WERI-Rb-1 (cell line): ENCODE measurements at regions not wholly inside any gene's neighbourhood (a gene's known extent, or its start where the extent isn't known, plus 50 kb on each side); places are given as distances from the start of the nearest gene placed in this dataset.

Source experiments
- DNase-seq: peaks from one replicate; pipeline ENCODE4 v3.0.0-alpha.2; 2020
- H3K27ac ChIP-seq: fragments of 250-450 bp; sonication (Bioruptor Pico); 2 replicates; pipeline ENCODE4 v1.5.1; 2020; ENCODE audit warnings: mild to moderate bottlenecking, moderate library complexity
- H3K27me3 ChIP-seq: fragments of 250-450 bp; sonication (Bioruptor Pico); 2 replicates; pipeline ENCODE4 v1.5.1; 2021; ENCODE audit warnings: mild to moderate bottlenecking, low read depth, moderate library complexity; ENCODE audit not compliant: insufficient read depth, severe bottlenecking
- H3K36me3 ChIP-seq: fragments of 250-450 bp; sonication (Bioruptor Pico); 2 replicates; pipeline ENCODE4 v1.5.1; 2020; ENCODE audit warnings: mild to moderate bottlenecking, moderate library complexity
- H3K4me3 ChIP-seq: 2 replicates; pipeline ENCODE4 v1.5.1; 2011; ENCODE audit warnings: low read depth, mild to moderate bottlenecking, control low read depth, low read length
- H3K9me3 ChIP-seq: fragments of 250-450 bp; sonication (Bioruptor Pico); 2 replicates; pipeline ENCODE4 v1.5.1; 2021; ENCODE audit warnings: mild to moderate bottlenecking, moderate library complexity; ENCODE audit not compliant: severe bottlenecking
- CTCF ChIP-seq: IDR thresholded peaks from 2 replicates; pipeline ENCODE4 v1.5.1; 2011; ENCODE audit warnings: low read depth, mild to moderate bottlenecking, control low read depth, inconsistent platforms, low read length

DNA sequence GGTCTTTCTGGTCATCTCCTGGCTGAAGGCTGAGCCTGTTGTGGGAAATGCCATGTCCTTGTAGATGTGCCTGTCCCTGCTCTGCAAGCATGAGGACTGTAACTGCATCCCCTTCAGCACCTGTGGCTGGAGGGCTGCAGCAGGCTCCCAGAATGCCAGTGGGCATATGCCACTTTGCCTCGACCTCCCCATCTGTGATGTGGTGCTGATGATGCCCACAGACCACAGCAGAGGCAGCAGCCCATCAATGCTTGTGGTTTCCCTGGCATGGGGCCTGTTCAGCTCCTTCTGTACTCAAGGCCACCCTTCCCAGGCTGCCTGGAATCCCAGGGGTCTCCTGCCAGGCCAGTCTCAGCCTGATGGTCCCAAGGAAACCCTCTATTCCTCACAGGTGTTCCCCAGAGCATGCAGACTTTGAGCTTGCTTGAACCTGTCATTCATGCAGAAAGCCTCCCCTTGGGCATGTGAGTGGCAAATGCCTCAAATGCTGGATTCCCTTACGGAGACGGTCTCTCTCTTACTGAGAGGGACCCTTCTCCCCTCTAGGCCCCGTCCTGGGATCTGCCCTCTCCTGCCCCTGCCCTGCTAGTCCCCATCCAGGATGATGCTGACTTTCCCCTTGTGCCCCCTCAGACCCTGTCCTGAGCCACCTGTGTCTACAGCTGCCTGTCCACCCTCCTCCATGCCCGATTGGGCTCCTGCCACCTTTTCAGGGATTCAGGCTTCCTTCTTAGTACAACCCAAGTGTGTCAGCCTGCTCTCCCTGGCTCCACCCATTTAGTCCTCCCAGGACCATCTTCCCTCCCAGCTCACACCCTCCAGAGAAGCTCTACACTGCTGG lies 50.9 kb upstream of the ANTXRL start:
- H3K9me3 ChIP-seq = no peaks in the 10 kb centered on the region
- H3K36me3 ChIP-seq = no peaks in the 10 kb centered on the region
- TF ChIP-seq CTCF = no peak
- no peak overlapping the region for H3K4me3 ChIP-seq
- DNase-seq = no peak
- no peaks in the 10 kb centered on the region for H3K27me3 ChIP-seq
- no peak overlapping the region for H3K27ac ChIP-seq

DNA sequence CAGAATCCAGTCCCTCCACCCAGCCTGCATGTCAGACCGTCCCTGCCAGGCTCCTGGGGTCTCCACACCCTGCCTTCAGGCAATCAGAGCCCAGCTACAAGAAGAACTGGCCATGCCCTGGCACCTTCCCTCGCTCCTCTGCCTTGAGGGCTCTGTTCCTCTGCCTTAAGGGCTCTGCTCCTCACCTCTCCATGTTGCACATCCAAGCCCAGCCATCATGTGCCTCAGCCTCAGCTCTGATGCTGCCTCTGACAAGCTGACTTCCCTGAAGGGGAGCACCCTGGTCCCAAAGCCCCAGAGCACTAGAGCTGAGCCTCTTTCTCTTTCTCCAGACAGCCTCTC lies 50.3 kb upstream of the ANTXRL start:
- H3K4me3 ChIP-seq = no peak overlapping the region
- H3K36me3 ChIP-seq = no peaks in the 10 kb centered on the region
- H3K27ac ChIP-seq = no peak overlapping the region
- TF ChIP-seq CTCF = no peak
- no peak for DNase-seq
- H3K27me3 ChIP-seq = no peaks in the 10 kb centered on the region
- no peaks in the 10 kb centered on the region for H3K9me3 ChIP-seq

DNA sequence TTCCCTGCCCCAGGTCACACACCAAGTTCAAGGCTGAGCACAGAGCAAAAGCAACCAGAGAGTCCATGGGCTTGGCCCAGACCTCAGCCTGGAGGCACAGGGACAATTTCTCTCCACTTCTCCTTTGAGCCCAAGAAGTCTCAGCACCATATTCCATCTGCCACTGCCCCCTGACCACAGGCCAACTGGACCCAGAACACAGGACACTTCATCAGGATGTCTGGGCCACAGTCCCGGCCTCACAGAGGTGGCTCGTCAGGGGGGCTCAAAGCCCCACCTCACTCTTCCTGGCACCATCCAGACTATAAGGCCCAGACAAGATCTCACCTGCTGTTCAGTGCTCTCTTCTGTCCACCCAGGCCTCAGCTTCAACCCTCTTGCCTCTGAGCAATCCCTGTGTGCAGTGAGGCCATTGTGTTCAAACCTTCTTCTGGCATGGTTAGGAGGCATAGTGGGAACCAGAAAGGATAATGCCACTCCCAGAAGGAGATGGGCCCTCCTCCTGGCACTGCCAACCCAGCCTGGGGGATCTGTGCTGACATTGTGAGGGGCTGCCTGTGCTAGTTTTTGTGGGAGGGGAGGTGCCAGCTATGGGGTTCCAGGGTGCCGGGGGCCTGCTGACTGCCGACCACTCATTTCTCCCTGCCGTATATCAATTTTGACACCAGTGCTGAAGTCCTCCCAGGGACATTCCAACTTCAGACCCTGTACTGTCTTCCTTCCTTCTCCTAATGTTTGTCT lies 49.7 kb upstream of the ANTXRL start:
- no peaks in the 10 kb centered on the region for H3K9me3 ChIP-seq
- no peak overlapping the region for H3K4me3 ChIP-seq
- no peak for DNase-seq
- H3K36me3 ChIP-seq = no peaks in the 10 kb centered on the region
- H3K27me3 ChIP-seq = no peaks in the 10 kb centered on the region
- no peak for TF ChIP-seq CTCF
- no peak overlapping the region for H3K27ac ChIP-seq
